AG04450 (cell line): ENCODE measurements at regions not wholly inside any gene's neighbourhood (a gene's known extent, or its start where the extent isn't known, plus 50 kb on each side); places are given as distances from the start of the nearest gene placed in this dataset.

ENCODE experiments used
- CTCF ChIA-PET: fragments of 300-600, 350-600 bp; formaldehyde crosslinking; extraction: SDS; loops from one replicate; lab custom pipeline; 2022; ENCODE audit warnings: antibody characterized with exemption, inconsistent platforms; lab: Charles Lee
- POLR2A ChIA-PET: fragments of 350-600 bp; formaldehyde crosslinking; extraction: SDS; loops from one replicate; lab custom pipeline; 2021; ENCODE audit warnings: antibody characterized with exemption, inconsistent platforms; lab: Yijun Ruan, JAX
- DNase-seq: peaks from one replicate; pipeline ENCODE4 v3.0.0-alpha.2; 2011; ENCODE audit warnings: low read depth, low spot score
- H3K27ac ChIP-seq: one replicate; pipeline ENCODE4 v1.5.1; 2012; ENCODE audit warnings: low read depth, low read length, control low read depth
- H3K27me3 ChIP-seq: one replicate; pipeline ENCODE4 v1.6.0; 2012; ENCODE audit warnings: low read length; ENCODE audit not compliant: control insufficient read depth, insufficient read depth
- H3K4me3 ChIP-seq: 2 replicates; pipeline ENCODE4 v1.5.1; 2011; ENCODE audit warnings: mild to moderate bottlenecking, low read depth, low read length, control low read depth
- H3K9me3 ChIP-seq: 2 replicates; pipeline ENCODE4 v1.5.1; 2012; ENCODE audit warnings: low read length; ENCODE audit not compliant: control insufficient read depth, insufficient read depth
- CTCF ChIP-seq: IDR thresholded peaks from 2 replicates; pipeline ENCODE4 v1.5.1; 2011; ENCODE audit warnings: low read depth, low read length, control low read depth, inconsistent platforms

- Histone ChIP-seq H3K4me3 (no peak overlapping the region), H3K27ac (no peak overlapping the region), H3K9me3 (peaks cover 3% of the 10 kb centered on the region; the same call in 1 of the 2 replicates), H3K27me3 (no peaks in the 10 kb centered on the region)
- no peak for TF ChIP-seq CTCF
- no peak for DNase-seq
- CTCF ChIA-PET: no interaction called here
- POLR2A ChIA-PET: no interaction called here
Measured at GRCh38 chr13:111398196-111398595, 77.8 kb downstream of the TEX29 start.

DNA sequence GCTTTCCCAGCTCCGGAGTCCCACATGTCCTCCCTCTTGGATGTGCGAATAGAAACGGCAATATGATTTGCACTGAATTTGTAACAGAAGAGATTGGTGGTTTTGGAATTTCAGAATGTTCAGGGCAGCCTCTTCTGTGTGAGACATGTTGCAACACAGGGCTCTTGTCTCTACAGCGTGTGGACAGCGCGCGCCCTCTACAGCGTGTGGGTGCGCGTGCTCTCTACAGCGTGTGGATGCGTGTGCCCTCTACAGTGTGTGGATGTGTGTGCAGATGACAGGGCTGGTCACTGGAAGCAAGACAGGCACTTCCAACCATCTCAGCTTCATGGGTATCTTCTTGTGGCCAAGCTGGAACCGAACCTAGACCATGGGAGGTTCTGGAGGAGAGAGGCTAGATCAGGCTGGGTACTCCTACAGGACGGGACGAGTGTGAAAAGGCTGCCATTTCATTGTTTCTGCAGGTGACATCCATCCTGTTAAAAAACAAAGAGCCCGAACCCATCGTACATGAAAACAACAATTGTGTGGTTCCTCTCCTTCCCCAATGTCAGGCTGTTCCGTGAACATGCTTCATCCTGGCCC is 78.4 kb downstream of the TEX29 start:
- H3K4me3 ChIP-seq: no peak overlapping the region
- H3K9me3 ChIP-seq: peaks cover 3% of the 10 kb centered on the region; the same call in 1 of the 2 replicates
- no peak for DNase-seq
- CTCF ChIA-PET: no interaction called here
- no peaks in the 10 kb centered on the region for H3K27me3 ChIP-seq
- no peak for TF ChIP-seq CTCF
- no peak overlapping the region for H3K27ac ChIP-seq
- POLR2A ChIA-PET: no interaction called here

DNA sequence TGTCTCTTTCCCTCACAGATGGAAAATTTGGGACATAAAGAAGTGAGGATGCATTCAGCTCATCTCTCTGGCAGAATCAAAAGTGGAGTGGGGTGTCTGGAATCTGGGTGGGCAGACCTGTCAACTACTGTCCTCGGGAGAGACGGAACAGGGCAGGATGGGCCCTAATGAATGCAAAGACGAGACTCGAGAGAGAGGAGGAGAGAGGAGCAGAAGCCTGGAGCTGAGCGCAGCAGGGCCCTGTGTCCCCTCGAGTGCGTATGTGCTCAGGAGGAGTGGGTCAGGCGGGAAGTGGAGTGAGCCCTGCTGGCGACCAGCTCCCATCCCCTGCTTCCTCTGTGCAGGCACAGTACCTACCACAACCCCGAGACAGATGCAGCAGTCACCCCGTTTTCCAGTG is 78.9 kb downstream of the TEX29 start:
- no peak overlapping the region for H3K4me3 ChIP-seq
- no peak overlapping the region for H3K27ac ChIP-seq
- CTCF ChIA-PET: no interaction called here
- POLR2A ChIA-PET: no interaction called here
- no peak for DNase-seq
- no peak for TF ChIP-seq CTCF
- H3K27me3 ChIP-seq: no peaks in the 10 kb centered on the region
- H3K9me3 ChIP-seq: peaks cover 3% of the 10 kb centered on the region; the same call in 1 of the 2 replicates

- ChIA-PET POLR2A (no interaction called here), CTCF (no interaction called here)
- H3K9me3 ChIP-seq: peaks cover 3% of the 10 kb centered on the region; the same call in 1 of the 2 replicates
Measured at GRCh38 chr13:111399776-111400538, 79.5 kb downstream of the TEX29 start.

More at GRCh38 chr13:111399776-111400538, 79.5 kb downstream of the TEX29 start:
- no peak for TF ChIP-seq CTCF
- DNase-seq: no peak
- no peaks in the 10 kb centered on the region for H3K27me3 ChIP-seq
- no peak overlapping the region for H3K4me3 ChIP-seq
- H3K27ac ChIP-seq: no peak overlapping the region
